CD14-positive monocyte (primary cell): ENCODE measurements at regions not wholly inside any gene's neighbourhood (a gene's known extent, or its start where the extent isn't known, plus 50 kb on each side); places are given as distances from the start of the nearest gene placed in this dataset.

Experiments used
- DNase-seq, 3 donors: peaks; one replicate each; pipeline ENCODE4 v3.0.0-alpha.2; 2011 to 2022
- H2AFZ ChIP-seq: 2 replicates; pipeline ENCODE4 v1.6.0; 2012; ENCODE audit warnings: mild to moderate bottlenecking, low read depth, low read length, inconsistent platforms; ENCODE audit not compliant: insufficient read depth, poor library complexity, severe bottlenecking
- H3K27ac ChIP-seq, 2 donors: 1 replicate in 1 of 2; 2 replicates in 1 of 2; pipeline ENCODE4 v1.5.1; 2012 to 2013; ENCODE audit warnings: low read length in 2 of 2, control low read depth in 1 of 2, inconsistent platforms in 1 of 2, low read depth in 1 of 2, mild to moderate bottlenecking in 1 of 2
- H3K27me3 ChIP-seq, 2 donors: one replicate each; pipeline versions ENCODE4 v1.6.0 to v1.6.1; 2011 to 2013; ENCODE audit warnings: low read length in 2 of 2; ENCODE audit not compliant: control insufficient read depth in 2 of 2, insufficient read depth in 2 of 2
- H3K36me3 ChIP-seq, 2 donors: replicated peaks in 1 of 2; 1 replicate in 1 of 2; 2 replicates in 1 of 2; pipeline versions ENCODE4 v1.5.1 to v1.6.1; 2012 to 2013; ENCODE audit warnings: low read length in 2 of 2, control low read depth in 1 of 2, inconsistent platforms in 1 of 2, mild to moderate bottlenecking in 1 of 2; ENCODE audit not compliant: insufficient read depth in 2 of 2, control insufficient read depth in 1 of 2
- H3K4me1 ChIP-seq, 2 donors: 1 replicate in 1 of 2; 2 replicates in 1 of 2; pipeline versions ENCODE4 v1.5.1 to v1.6.1; 2012 to 2013; ENCODE audit warnings: low read length in 2 of 2, control low read depth in 1 of 2, inconsistent platforms in 1 of 2, mild to moderate bottlenecking in 1 of 2, moderate library complexity in 1 of 2; ENCODE audit not compliant: insufficient read depth in 2 of 2, control insufficient read depth in 1 of 2
- H3K4me2 ChIP-seq: replicated peaks from 2 replicates; pipeline ENCODE3; 2012; ENCODE audit warnings: low read length, moderate library complexity, mild to moderate bottlenecking; ENCODE audit not compliant: poor library complexity, severe bottlenecking; ENCODE audit errors: extremely low read depth
- H3K4me3 ChIP-seq, 3 experiments: fragments of 200-600 bp in 1 of 3; sonication (generic) in 1 of 3; replicated peaks in 1 of 3; 1 replicate in 2 of 3; 2 replicates in 1 of 3; pipeline ENCODE4 v1.5.1; 2011 to 2013; ENCODE audit warnings: low read length in 3 of 3, mild to moderate bottlenecking in 3 of 3, control low read depth in 2 of 3, low read depth in 2 of 3, inconsistent platforms in 1 of 3, moderate library complexity in 1 of 3
- H3K79me2 ChIP-seq: 2 replicates; pipeline ENCODE4 v1.6.0; 2012; ENCODE audit warnings: mild to moderate bottlenecking, control low read depth, inconsistent platforms, low read length, moderate library complexity; ENCODE audit not compliant: insufficient read depth
- H3K9ac ChIP-seq: 2 replicates; pipeline ENCODE4 v1.6.0; 2017; ENCODE audit warnings: low read length, mild to moderate bottlenecking; ENCODE audit not compliant: insufficient read depth, poor library complexity, severe bottlenecking
- H3K9me3 ChIP-seq, 2 donors: replicated peaks in 1 of 2; 1 replicate in 1 of 2; 2 replicates in 1 of 2; pipeline versions ENCODE4 v1.5.1 to v1.6.1; 2012 to 2013; ENCODE audit warnings: low read length in 2 of 2, control low read depth in 1 of 2; ENCODE audit not compliant: control insufficient read depth in 1 of 2, insufficient read depth in 1 of 2
- H4K20me1 ChIP-seq: 2 replicates; pipeline ENCODE4 v1.6.0; 2012; ENCODE audit warnings: mild to moderate bottlenecking, low read length, control low read depth, moderate library complexity; ENCODE audit not compliant: insufficient read depth
- H3K27ac Mint-ChIP-seq, 7 donors: one replicate each; pipeline ENCODE4 v1.8.0; 2020; ENCODE audit warnings: mild to moderate bottlenecking in 7 of 7, mixed read lengths in 7 of 7, moderate library complexity in 6 of 7, inconsistent platforms in 2 of 7
- H3K27me3 Mint-ChIP-seq, 3 donors: one replicate each; pipeline ENCODE4 v1.8.0; 2021 to 2022; ENCODE audit warnings: low read depth in 3 of 3, mild to moderate bottlenecking in 3 of 3, mixed read lengths in 3 of 3, moderate library complexity in 3 of 3, inconsistent platforms in 1 of 3
- H3K36me3 Mint-ChIP-seq, 2 donors: one replicate each; pipeline ENCODE4 v1.8.0; 2020; ENCODE audit warnings: mixed read lengths in 2 of 2, inconsistent platforms in 1 of 2, mild to moderate bottlenecking in 1 of 2
- H3K4me1 Mint-ChIP-seq: one replicate; pipeline ENCODE4 v1.8.0; 2020; ENCODE audit warnings: mild to moderate bottlenecking, mixed read lengths
- H3K4me3 Mint-ChIP-seq, 2 donors: one replicate each; pipeline ENCODE4 v1.8.0; 2020; ENCODE audit warnings: mild to moderate bottlenecking in 2 of 2, mixed read lengths in 2 of 2, moderate library complexity in 1 of 2
- H3K9me3 Mint-ChIP-seq, 7 donors: one replicate each; pipeline ENCODE4 v1.8.0; 2020 to 2022; ENCODE audit warnings: mixed read lengths in 7 of 7, mild to moderate bottlenecking in 6 of 7, moderate library complexity in 6 of 7, inconsistent platforms in 2 of 7
- CTCF ChIP-seq: fragments of 200-600 bp; IDR thresholded peaks from one replicate; pipeline ENCODE4 v1.8.0; 2022; ENCODE audit warnings: antibody characterized with exemption, mild to moderate bottlenecking
- WGBS: methylation state at CpG from one replicate; pipeline ENCODE4 v1.1.5; 2013; ENCODE audit warnings: missing lambda C conversion rate; ENCODE audit not compliant: insufficient coverage; 5-methylcytosine and 5-hydroxymethylcytosine counted together
- intact Hi-C, 2 donors: fragments of 100-400 bp; cut with micrococcal nuclease; formaldehyde crosslinking; loops; one replicate each; pipeline versions ENCODE4 v1.15.0 to v1.15.1; 2023

GRCh38 chr7:13290975-13291374 is 603.5 kb downstream of the ARL4A start:
- Mint-ChIP-seq H3K36me3 (no peaks in the 10 kb centered on the region), H3K4me3 (no peak overlapping the region), H3K27ac (no peak overlapping the region), H3K4me1 (peaks cover 2% of the 10 kb centered on the region), H3K9me3 (no peaks in the 10 kb centered on the region), H3K27me3 (peaks cover 0 to 3% (median 0%) of the 10 kb centered on the region in 3 donors)
- Histone ChIP-seq H4K20me1 (no peaks in the 10 kb centered on the region), H3K79me2 (no peaks in the 10 kb centered on the region), H3K27ac (no peak overlapping the region), H3K36me3 (no peaks in the 10 kb centered on the region), H3K4me2 (no peak overlapping the region), H3K27me3 (no peaks in the 10 kb centered on the region), H3K9ac (no peak overlapping the region), H3K4me3 (no peak overlapping the region), H2AFZ (no peak overlapping the region), H3K4me1 (no peaks in the 10 kb centered on the region), H3K9me3 (no peaks in the 10 kb centered on the region)
- no peak for TF ChIP-seq CTCF
- intact Hi-C loops = no loop called here
- DNase-seq = no peak

GRCh38 chr7:13293264-13294002 is 606.0 kb downstream of the ARL4A start:
- no peak overlapping the region for H3K27ac Mint-ChIP-seq
- no peak for TF ChIP-seq CTCF
- H3K36me3 ChIP-seq = no peaks in the 10 kb centered on the region
- no peaks in the 10 kb centered on the region for H3K27me3 ChIP-seq
- no peaks in the 10 kb centered on the region for H3K9me3 Mint-ChIP-seq
- intact Hi-C loops = no loop called here
- DNase-seq = no peak
- no peaks in the 10 kb centered on the region for H3K79me2 ChIP-seq
- H3K4me1 Mint-ChIP-seq = no peaks in the 10 kb centered on the region
- H3K4me3 ChIP-seq = no peak overlapping the region
- no peaks in the 10 kb centered on the region for H3K9me3 ChIP-seq
- H3K4me1 ChIP-seq = no peaks in the 10 kb centered on the region
- no peak overlapping the region for H3K27ac ChIP-seq
- H4K20me1 ChIP-seq = no peaks in the 10 kb centered on the region
- no CpG with 5 or more reads among the region's 2 CpGs for WGBS
- H3K27me3 Mint-ChIP-seq = peaks cover 0 to 3% (median 0%) of the 10 kb centered on the region in 3 donors
- H2AFZ ChIP-seq = no peak overlapping the region
- H3K9ac ChIP-seq = no peak overlapping the region
- H3K4me2 ChIP-seq = no peak overlapping the region
- no peak overlapping the region for H3K4me3 Mint-ChIP-seq
- H3K36me3 Mint-ChIP-seq = no peaks in the 10 kb centered on the region
